CD14-positive monocyte (primary cell): ENCODE measurements at regions not wholly inside any gene's neighbourhood (a gene's known extent, or its start where the extent isn't known, plus 50 kb on each side); places are given as distances from the start of the nearest gene placed in this dataset.

ENCODE experiments used
- DNase-seq, 3 donors: peaks; one replicate each; pipeline ENCODE4 v3.0.0-alpha.2; 2011 to 2022
- H2AFZ ChIP-seq: 2 replicates; pipeline ENCODE4 v1.6.0; 2012; ENCODE audit warnings: mild to moderate bottlenecking, low read depth, low read length, inconsistent platforms; ENCODE audit not compliant: insufficient read depth, poor library complexity, severe bottlenecking
- H3K27ac ChIP-seq, 2 donors: 1 replicate in 1 of 2; 2 replicates in 1 of 2; pipeline ENCODE4 v1.5.1; 2012 to 2013; ENCODE audit warnings: low read length in 2 of 2, control low read depth in 1 of 2, inconsistent platforms in 1 of 2, low read depth in 1 of 2, mild to moderate bottlenecking in 1 of 2
- H3K27me3 ChIP-seq, 2 donors: one replicate each; pipeline versions ENCODE4 v1.6.0 to v1.6.1; 2011 to 2013; ENCODE audit warnings: low read length in 2 of 2; ENCODE audit not compliant: control insufficient read depth in 2 of 2, insufficient read depth in 2 of 2
- H3K36me3 ChIP-seq, 2 donors: replicated peaks in 1 of 2; 1 replicate in 1 of 2; 2 replicates in 1 of 2; pipeline versions ENCODE4 v1.5.1 to v1.6.1; 2012 to 2013; ENCODE audit warnings: low read length in 2 of 2, control low read depth in 1 of 2, inconsistent platforms in 1 of 2, mild to moderate bottlenecking in 1 of 2; ENCODE audit not compliant: insufficient read depth in 2 of 2, control insufficient read depth in 1 of 2
- H3K4me1 ChIP-seq, 2 donors: 1 replicate in 1 of 2; 2 replicates in 1 of 2; pipeline versions ENCODE4 v1.5.1 to v1.6.1; 2012 to 2013; ENCODE audit warnings: low read length in 2 of 2, control low read depth in 1 of 2, inconsistent platforms in 1 of 2, mild to moderate bottlenecking in 1 of 2, moderate library complexity in 1 of 2; ENCODE audit not compliant: insufficient read depth in 2 of 2, control insufficient read depth in 1 of 2
- H3K4me2 ChIP-seq: replicated peaks from 2 replicates; pipeline ENCODE3; 2012; ENCODE audit warnings: low read length, moderate library complexity, mild to moderate bottlenecking; ENCODE audit not compliant: poor library complexity, severe bottlenecking; ENCODE audit errors: extremely low read depth
- H3K4me3 ChIP-seq, 3 experiments: fragments of 200-600 bp in 1 of 3; sonication (generic) in 1 of 3; replicated peaks in 1 of 3; 1 replicate in 2 of 3; 2 replicates in 1 of 3; pipeline ENCODE4 v1.5.1; 2011 to 2013; ENCODE audit warnings: low read length in 3 of 3, mild to moderate bottlenecking in 3 of 3, control low read depth in 2 of 3, low read depth in 2 of 3, inconsistent platforms in 1 of 3, moderate library complexity in 1 of 3
- H3K79me2 ChIP-seq: 2 replicates; pipeline ENCODE4 v1.6.0; 2012; ENCODE audit warnings: mild to moderate bottlenecking, control low read depth, inconsistent platforms, low read length, moderate library complexity; ENCODE audit not compliant: insufficient read depth
- H3K9ac ChIP-seq: 2 replicates; pipeline ENCODE4 v1.6.0; 2017; ENCODE audit warnings: low read length, mild to moderate bottlenecking; ENCODE audit not compliant: insufficient read depth, poor library complexity, severe bottlenecking
- H3K9me3 ChIP-seq, 2 donors: replicated peaks in 1 of 2; 1 replicate in 1 of 2; 2 replicates in 1 of 2; pipeline versions ENCODE4 v1.5.1 to v1.6.1; 2012 to 2013; ENCODE audit warnings: low read length in 2 of 2, control low read depth in 1 of 2; ENCODE audit not compliant: control insufficient read depth in 1 of 2, insufficient read depth in 1 of 2
- H4K20me1 ChIP-seq: 2 replicates; pipeline ENCODE4 v1.6.0; 2012; ENCODE audit warnings: mild to moderate bottlenecking, low read length, control low read depth, moderate library complexity; ENCODE audit not compliant: insufficient read depth
- H3K27ac Mint-ChIP-seq, 7 donors: one replicate each; pipeline ENCODE4 v1.8.0; 2020; ENCODE audit warnings: mild to moderate bottlenecking in 7 of 7, mixed read lengths in 7 of 7, moderate library complexity in 6 of 7, inconsistent platforms in 2 of 7
- H3K27me3 Mint-ChIP-seq, 3 donors: one replicate each; pipeline ENCODE4 v1.8.0; 2021 to 2022; ENCODE audit warnings: low read depth in 3 of 3, mild to moderate bottlenecking in 3 of 3, mixed read lengths in 3 of 3, moderate library complexity in 3 of 3, inconsistent platforms in 1 of 3
- H3K36me3 Mint-ChIP-seq, 2 donors: one replicate each; pipeline ENCODE4 v1.8.0; 2020; ENCODE audit warnings: mixed read lengths in 2 of 2, inconsistent platforms in 1 of 2, mild to moderate bottlenecking in 1 of 2
- H3K4me1 Mint-ChIP-seq: one replicate; pipeline ENCODE4 v1.8.0; 2020; ENCODE audit warnings: mild to moderate bottlenecking, mixed read lengths
- H3K4me3 Mint-ChIP-seq, 2 donors: one replicate each; pipeline ENCODE4 v1.8.0; 2020; ENCODE audit warnings: mild to moderate bottlenecking in 2 of 2, mixed read lengths in 2 of 2, moderate library complexity in 1 of 2
- H3K9me3 Mint-ChIP-seq, 7 donors: one replicate each; pipeline ENCODE4 v1.8.0; 2020 to 2022; ENCODE audit warnings: mixed read lengths in 7 of 7, mild to moderate bottlenecking in 6 of 7, moderate library complexity in 6 of 7, inconsistent platforms in 2 of 7
- WGBS: methylation state at CpG from one replicate; pipeline ENCODE4 v1.1.5; 2013; ENCODE audit warnings: missing lambda C conversion rate; ENCODE audit not compliant: insufficient coverage; 5-methylcytosine and 5-hydroxymethylcytosine counted together
- intact Hi-C, 2 donors: fragments of 100-400 bp; cut with micrococcal nuclease; formaldehyde crosslinking; loops; one replicate each; pipeline versions ENCODE4 v1.15.0 to v1.15.1; 2023
- TF ChIP-seq, protein P1 (sequence below): fragments of 200-600 bp; IDR thresholded peaks from one replicate; pipeline ENCODE4 v1.8.0; 2022; ENCODE audit warnings: antibody characterized with exemption, mild to moderate bottlenecking

DNA sequence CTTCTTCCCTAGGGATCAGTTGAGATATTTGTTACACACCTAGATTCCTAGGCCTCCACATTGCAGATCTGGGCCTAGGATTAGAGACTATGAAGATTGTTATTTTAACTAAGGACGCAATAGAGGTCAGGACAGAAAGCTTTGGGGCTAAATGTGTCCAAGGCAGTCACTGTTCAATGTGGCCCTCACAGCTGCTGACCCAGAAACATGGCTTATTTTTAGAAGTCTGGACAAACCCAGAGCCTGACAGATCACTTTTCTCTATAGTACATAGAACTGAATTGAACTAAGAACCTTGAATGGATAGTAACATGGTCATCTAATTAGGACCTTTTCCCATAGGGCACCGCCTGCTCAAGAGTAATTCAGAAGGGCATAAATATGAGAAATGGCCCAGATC lies 146.6 kb upstream of the AUTS2 start:
- Histone ChIP-seq H3K4me1 (no peaks in the 10 kb centered on the region), H3K4me2 (no peak overlapping the region), H4K20me1 (no peaks in the 10 kb centered on the region), H2AFZ (no peak overlapping the region), H3K36me3 (no peaks in the 10 kb centered on the region), H3K9me3 (no peaks in the 10 kb centered on the region), H3K9ac (no peak overlapping the region), H3K4me3 (no peak overlapping the region), H3K79me2 (no peaks in the 10 kb centered on the region), H3K27me3 (no peaks in the 10 kb centered on the region), H3K27ac (no peak overlapping the region)
- Mint-ChIP-seq H3K4me3 (no peak overlapping the region), H3K27me3 (peaks cover 0 to 2% (median 2%) of the 10 kb centered on the region in 3 donors), H3K4me1 (no peaks in the 10 kb centered on the region), H3K36me3 (no peaks in the 10 kb centered on the region), H3K9me3 (peaks cover 0 to 3% (median 0%) of the 10 kb centered on the region in 7 donors), H3K27ac (no peak overlapping the region)
- WGBS, result no CpG with 5 or more reads among the region's 2 CpGs
- DNase-seq, result no peak
- intact Hi-C loops, result no loop called here
- TF ChIP-seq, protein P1, sequence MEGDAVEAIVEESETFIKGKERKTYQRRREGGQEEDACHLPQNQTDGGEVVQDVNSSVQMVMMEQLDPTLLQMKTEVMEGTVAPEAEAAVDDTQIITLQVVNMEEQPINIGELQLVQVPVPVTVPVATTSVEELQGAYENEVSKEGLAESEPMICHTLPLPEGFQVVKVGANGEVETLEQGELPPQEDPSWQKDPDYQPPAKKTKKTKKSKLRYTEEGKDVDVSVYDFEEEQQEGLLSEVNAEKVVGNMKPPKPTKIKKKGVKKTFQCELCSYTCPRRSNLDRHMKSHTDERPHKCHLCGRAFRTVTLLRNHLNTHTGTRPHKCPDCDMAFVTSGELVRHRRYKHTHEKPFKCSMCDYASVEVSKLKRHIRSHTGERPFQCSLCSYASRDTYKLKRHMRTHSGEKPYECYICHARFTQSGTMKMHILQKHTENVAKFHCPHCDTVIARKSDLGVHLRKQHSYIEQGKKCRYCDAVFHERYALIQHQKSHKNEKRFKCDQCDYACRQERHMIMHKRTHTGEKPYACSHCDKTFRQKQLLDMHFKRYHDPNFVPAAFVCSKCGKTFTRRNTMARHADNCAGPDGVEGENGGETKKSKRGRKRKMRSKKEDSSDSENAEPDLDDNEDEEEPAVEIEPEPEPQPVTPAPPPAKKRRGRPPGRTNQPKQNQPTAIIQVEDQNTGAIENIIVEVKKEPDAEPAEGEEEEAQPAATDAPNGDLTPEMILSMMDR, result no peak

DNA sequence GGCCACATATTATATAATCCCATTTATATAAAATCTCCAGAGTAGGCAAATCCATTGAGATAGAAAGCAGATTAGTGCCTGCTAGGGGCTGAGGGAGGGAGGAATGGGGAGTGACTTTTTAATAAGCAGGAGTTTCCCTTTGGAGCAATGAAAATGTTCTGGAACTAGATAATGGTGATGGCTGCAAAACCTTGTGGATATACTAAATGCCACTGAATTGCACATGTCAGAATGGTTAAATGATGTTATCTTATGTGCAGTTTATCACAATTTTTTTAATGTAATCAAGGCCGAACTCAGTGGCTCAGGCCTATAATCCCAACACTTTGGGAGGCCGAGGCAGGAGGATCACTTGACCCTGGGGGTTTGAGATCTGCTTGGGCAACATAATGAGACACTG lies 145.5 kb upstream of the AUTS2 start:
- no peaks in the 10 kb centered on the region for H3K36me3 Mint-ChIP-seq
- TF ChIP-seq, protein P1, result no peak
- no peaks in the 10 kb centered on the region for H3K9me3 ChIP-seq
- H3K4me1 Mint-ChIP-seq, result no peaks in the 10 kb centered on the region
- H3K27ac Mint-ChIP-seq, result no peak overlapping the region
- no peaks in the 10 kb centered on the region for H4K20me1 ChIP-seq
- H3K4me3 Mint-ChIP-seq, result no peak overlapping the region
- peaks cover 0 to 2% (median 2%) of the 10 kb centered on the region in 3 donors for H3K27me3 Mint-ChIP-seq
- H3K27ac ChIP-seq, result no peak overlapping the region
- H2AFZ ChIP-seq, result no peak overlapping the region
- WGBS, result no CpG with 5 or more reads among the region's 2 CpGs
- no peaks in the 10 kb centered on the region for H3K79me2 ChIP-seq
- H3K9me3 Mint-ChIP-seq, result peaks cover 0 to 3% (median 0%) of the 10 kb centered on the region in 7 donors
- no peak overlapping the region for H3K9ac ChIP-seq
- H3K4me2 ChIP-seq, result no peak overlapping the region
- intact Hi-C loops, result no loop called here
- H3K27me3 ChIP-seq, result no peaks in the 10 kb centered on the region
- H3K36me3 ChIP-seq, result no peaks in the 10 kb centered on the region
- no peak for DNase-seq
- no peaks in the 10 kb centered on the region for H3K4me1 ChIP-seq
- no peak overlapping the region for H3K4me3 ChIP-seq
